ENCODE measurements at regions not wholly inside any gene's neighbourhood (a gene's known extent, or its start where the extent isn't known, plus 50 kb on each side); places are given as distances from the start of the nearest gene placed in this dataset.

DNA sequence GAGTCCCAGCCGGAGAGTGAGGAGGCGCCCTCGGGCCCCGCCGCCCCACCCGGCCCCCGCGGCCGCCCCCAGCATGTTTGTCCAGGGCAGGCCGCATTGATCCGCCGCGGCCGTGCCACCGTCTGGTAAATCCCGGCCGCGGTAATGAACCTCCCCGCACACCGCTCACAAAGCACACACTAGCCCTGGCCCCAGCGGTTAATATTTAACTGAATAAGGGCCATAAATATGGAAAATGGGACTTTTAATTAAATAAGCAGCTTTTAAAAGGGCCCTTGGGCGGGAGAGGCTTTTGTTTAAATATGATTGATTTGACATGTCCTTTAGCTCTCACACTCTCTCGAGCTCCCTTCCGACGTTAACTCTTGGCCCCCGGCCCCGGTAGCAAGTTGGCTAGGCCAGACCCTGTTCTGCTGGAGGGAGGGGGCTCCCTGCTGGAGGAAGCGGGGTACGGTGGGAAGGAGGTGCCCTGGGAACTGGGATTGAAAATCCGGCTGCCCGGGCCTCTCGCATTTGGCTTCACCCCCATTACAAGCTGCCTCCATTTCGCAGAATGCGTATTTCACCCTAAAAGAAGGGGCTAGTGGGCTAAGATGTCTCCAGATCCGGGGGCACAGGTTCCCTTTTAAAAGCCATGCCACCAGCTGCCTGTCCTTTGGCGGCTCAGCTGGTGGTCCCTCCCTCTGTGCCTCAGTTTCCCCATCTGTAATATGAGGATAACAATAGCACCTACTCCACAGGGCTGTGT lies 199.8 kb downstream of the RBM19 start:
- Mint-ChIP-seq H3K9me3 (peaks cover 0 to 2% (median 0%) of the 10 kb centered on the region in 5 donors), H3K36me3 (no peaks in the 10 kb centered on the region), H3K27me3 (peaks cover 13 to 24% of the 10 kb centered on the region in 2 donors), H3K4me1 (no peaks in the 10 kb centered on the region), H3K27ac (no peak overlapping the region), H3K4me3 (no peak overlapping the region)
- H3K27me3 ChIP-seq (ENCODE audit: insufficient read depth, low read length, poor library complexity, severe bottlenecking), result no peaks in the 10 kb centered on the region
- H3K4me3 ChIP-seq (ENCODE audit: low read length), result no peak overlapping the region
- H3K4me1 ChIP-seq (ENCODE audit: insufficient read depth, low read length), result no peaks in the 10 kb centered on the region
- H3K36me3 ChIP-seq (ENCODE audit: insufficient read depth, low read length), result no peaks in the 10 kb centered on the region
- no peaks in the 10 kb centered on the region for H3K9me3 ChIP-seq (ENCODE audit: low read length)
- no peak overlapping the region for H3K27ac ChIP-seq (ENCODE audit: low read depth, low read length)
- POLR2A ChIA-PET, result no interaction called here
- no peak for DNase-seq
- CTCF ChIA-PET, result no interaction called here

DNA sequence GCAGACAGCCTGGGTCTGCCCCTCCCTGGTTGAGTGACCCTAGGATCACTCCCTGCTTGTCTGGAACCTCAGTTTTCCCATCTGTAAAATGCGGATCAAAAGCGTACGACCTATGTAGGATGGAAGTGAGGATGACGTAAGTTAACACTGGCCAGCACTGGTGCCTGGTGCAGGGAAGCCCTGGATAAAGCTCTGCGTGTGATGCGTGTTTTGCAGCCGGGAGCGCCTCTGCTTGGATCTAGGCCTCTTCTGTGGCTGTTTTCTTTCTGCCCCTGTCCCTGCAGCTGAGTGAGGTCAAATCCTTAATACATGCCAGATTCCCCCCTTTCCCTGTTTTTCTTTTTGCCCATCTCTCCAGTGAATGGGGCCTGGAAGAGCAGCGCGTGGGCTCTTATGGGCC lies 201.5 kb downstream of the RBM19 start:
- Mint-ChIP-seq H3K27me3 (peaks cover 13 to 30% of the 10 kb centered on the region in 2 donors), H3K4me3 (no peak overlapping the region), H3K36me3 (no peaks in the 10 kb centered on the region), H3K27ac (no peak overlapping the region), H3K9me3 (peaks cover 0 to 2% (median 0%) of the 10 kb centered on the region in 5 donors), H3K4me1 (no peaks in the 10 kb centered on the region)
- Histone ChIP-seq H3K27ac (ENCODE audit: low read depth, low read length) (no peak overlapping the region), H3K27me3 (ENCODE audit: insufficient read depth, low read length, poor library complexity, severe bottlenecking) (no peaks in the 10 kb centered on the region), H3K36me3 (ENCODE audit: insufficient read depth, low read length) (no peaks in the 10 kb centered on the region), H3K4me1 (ENCODE audit: insufficient read depth, low read length) (no peaks in the 10 kb centered on the region), H3K4me3 (ENCODE audit: low read length) (no peak overlapping the region), H3K9me3 (ENCODE audit: low read length) (no peaks in the 10 kb centered on the region)
- CTCF ChIA-PET, result no interaction called here
- POLR2A ChIA-PET, result no interaction called here
- no peak for DNase-seq

DNA sequence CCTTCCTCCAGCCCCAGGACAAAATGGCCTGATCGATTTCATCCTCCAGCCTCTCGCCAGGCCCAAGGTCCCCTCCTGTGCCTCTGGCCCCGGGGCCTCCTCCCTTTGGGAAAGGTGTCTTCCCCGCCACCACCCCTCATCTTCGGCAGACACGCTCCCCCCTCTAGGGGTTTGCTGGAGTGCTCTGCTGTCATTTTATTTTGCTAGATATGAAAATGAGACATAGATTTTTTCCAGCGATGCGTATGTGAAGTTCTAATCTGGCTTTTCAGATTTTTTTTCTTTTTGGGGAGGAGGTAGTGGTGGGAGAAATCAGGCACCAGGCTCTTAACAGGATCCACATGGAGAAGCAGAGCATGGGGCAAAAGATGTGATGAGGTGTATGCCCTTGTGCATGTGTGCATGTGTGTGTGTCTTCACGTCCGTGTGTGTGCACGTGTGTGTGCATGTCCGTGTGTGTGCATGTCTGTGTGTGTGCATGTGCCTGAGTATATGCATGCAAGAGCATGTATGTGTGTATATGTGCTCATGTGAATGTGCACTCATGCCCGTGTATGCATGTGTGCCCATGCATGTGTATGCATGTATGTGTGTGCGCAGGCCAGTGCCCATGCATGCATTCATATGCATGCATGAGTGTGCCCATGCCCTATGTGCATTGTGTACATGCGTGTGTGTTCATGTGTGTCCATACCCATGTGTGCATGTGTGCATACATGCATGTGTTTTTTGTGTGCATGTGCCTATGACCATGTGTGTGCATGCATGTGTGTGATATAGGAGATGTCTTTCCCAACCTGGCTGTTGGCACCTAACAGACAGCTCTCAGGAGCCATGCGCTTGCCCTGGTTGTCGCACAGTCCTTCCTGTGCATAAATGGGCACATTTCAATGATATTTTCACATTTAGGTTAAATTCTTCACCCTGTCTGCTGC lies 203.0 kb downstream of the RBM19 start:
- Histone ChIP-seq H3K9me3 (ENCODE audit: low read length) (no peaks in the 10 kb centered on the region), H3K36me3 (ENCODE audit: insufficient read depth, low read length) (no peaks in the 10 kb centered on the region), H3K27me3 (ENCODE audit: insufficient read depth, low read length, poor library complexity, severe bottlenecking) (no peaks in the 10 kb centered on the region), H3K4me1 (ENCODE audit: insufficient read depth, low read length) (no peaks in the 10 kb centered on the region), H3K27ac (ENCODE audit: low read depth, low read length) (no peak overlapping the region), H3K4me3 (ENCODE audit: low read length) (no peak overlapping the region)
- Mint-ChIP-seq H3K4me1 (no peaks in the 10 kb centered on the region), H3K9me3 (peaks cover 0 to 2% (median 0%) of the 10 kb centered on the region in 5 donors), H3K27ac (no peak overlapping the region), H3K27me3 (peaks cover 10 to 29% of the 10 kb centered on the region in 2 donors), H3K4me3 (no peak overlapping the region), H3K36me3 (no peaks in the 10 kb centered on the region)
- DNase-seq, result no peak
- CTCF ChIA-PET, result no interaction called here
- POLR2A ChIA-PET, result no interaction called here

DNA sequence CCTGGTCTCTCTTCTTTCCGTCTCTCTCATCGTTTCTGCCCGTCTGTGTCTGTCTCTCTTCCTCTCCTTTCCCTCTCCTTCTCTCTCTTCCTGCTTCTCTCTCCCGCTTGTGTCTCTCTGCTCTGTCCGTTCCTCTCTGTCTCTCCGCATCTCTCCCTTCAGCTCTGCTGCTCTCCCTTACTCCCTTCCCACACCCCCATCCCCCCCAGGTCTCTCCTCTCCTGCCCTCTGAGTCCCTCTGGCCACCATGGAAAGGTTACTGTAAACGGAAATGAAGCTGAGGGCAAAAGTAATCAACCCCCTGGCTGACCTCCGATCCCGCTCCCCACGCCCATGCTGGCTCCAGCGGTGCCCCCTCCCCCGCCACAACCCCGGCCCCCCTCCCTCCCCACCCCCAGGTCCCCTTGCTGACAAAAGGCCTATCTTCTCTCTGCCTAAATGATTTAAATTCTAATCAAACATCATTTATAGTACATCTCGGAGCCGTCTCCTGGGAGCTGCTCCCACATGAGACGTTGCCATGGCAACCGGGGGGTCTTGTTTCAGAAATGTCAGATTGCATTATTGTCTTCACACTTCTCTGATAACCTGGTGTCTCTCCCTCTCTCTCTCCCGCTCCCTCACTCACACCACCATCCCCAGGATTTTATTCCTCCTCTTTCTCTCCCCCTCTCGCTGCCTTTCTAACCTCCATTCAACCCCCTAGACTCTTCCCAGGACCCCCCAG lies 203.8 kb downstream of the RBM19 start:
- CTCF ChIA-PET, result no interaction called here
- POLR2A ChIA-PET, result no interaction called here
- no peak overlapping the region for H3K4me3 Mint-ChIP-seq

DNA sequence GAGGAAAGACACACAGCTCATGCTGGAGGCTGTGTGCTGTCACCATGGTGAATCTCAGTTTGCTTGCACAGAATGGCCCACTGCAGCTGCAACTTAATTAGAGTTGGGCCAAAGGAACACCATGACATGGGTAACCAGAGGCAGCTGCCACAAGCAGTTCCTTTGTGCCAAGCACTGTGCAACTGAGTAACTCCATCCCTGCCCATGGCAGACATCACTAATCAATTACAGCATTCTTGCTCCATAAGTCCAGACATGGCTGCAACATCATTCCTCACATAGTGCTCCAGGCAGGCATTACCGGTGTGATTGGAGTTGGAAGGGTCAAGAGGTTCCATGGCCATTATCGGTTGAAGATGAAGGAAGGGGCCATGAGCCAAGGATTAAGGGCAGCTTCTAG lies 207.0 kb downstream of the RBM19 start:
- Histone ChIP-seq H3K4me1 (ENCODE audit: insufficient read depth, low read length) (no peaks in the 10 kb centered on the region), H3K4me3 (ENCODE audit: low read length) (no peak overlapping the region), H3K36me3 (ENCODE audit: insufficient read depth, low read length) (no peaks in the 10 kb centered on the region), H3K27ac (ENCODE audit: low read depth, low read length) (no peak overlapping the region), H3K27me3 (ENCODE audit: insufficient read depth, low read length, poor library complexity, severe bottlenecking) (no peaks in the 10 kb centered on the region), H3K9me3 (ENCODE audit: low read length) (no peaks in the 10 kb centered on the region)
- Mint-ChIP-seq H3K9me3 (peaks cover 0 to 6% (median 0%) of the 10 kb centered on the region in 5 donors), H3K4me3 (no peak overlapping the region), H3K4me1 (no peaks in the 10 kb centered on the region), H3K27me3 (peaks cover 14 to 42% of the 10 kb centered on the region in 2 donors), H3K27ac (no peak overlapping the region), H3K36me3 (no peaks in the 10 kb centered on the region)
- ChIA-PET CTCF (no interaction called here), POLR2A (no interaction called here)
- DNase-seq, result no peak

More for the DNA sequence above, 203.8 kb downstream of the RBM19 start:
- H3K36me3 Mint-ChIP-seq, result no peaks in the 10 kb centered on the region
- DNase-seq, result no peak
- H3K4me1 ChIP-seq (ENCODE audit: insufficient read depth, low read length), result no peaks in the 10 kb centered on the region
- no peaks in the 10 kb centered on the region for H3K9me3 ChIP-seq (ENCODE audit: low read length)
- no peak overlapping the region for H3K4me3 ChIP-seq (ENCODE audit: low read length)
- no peaks in the 10 kb centered on the region for H3K4me1 Mint-ChIP-seq
- H3K36me3 ChIP-seq (ENCODE audit: insufficient read depth, low read length), result no peaks in the 10 kb centered on the region
- H3K27ac Mint-ChIP-seq, result no peak overlapping the region
- peaks cover 0 to 1% (median 0%) of the 10 kb centered on the region in 5 donors for H3K9me3 Mint-ChIP-seq
- no peak overlapping the region for H3K27ac ChIP-seq (ENCODE audit: low read depth, low read length)
- H3K27me3 Mint-ChIP-seq, result peaks cover 13 to 33% of the 10 kb centered on the region in 2 donors
- H3K27me3 ChIP-seq (ENCODE audit: insufficient read depth, low read length, poor library complexity, severe bottlenecking), result no peaks in the 10 kb centered on the region

DNA sequence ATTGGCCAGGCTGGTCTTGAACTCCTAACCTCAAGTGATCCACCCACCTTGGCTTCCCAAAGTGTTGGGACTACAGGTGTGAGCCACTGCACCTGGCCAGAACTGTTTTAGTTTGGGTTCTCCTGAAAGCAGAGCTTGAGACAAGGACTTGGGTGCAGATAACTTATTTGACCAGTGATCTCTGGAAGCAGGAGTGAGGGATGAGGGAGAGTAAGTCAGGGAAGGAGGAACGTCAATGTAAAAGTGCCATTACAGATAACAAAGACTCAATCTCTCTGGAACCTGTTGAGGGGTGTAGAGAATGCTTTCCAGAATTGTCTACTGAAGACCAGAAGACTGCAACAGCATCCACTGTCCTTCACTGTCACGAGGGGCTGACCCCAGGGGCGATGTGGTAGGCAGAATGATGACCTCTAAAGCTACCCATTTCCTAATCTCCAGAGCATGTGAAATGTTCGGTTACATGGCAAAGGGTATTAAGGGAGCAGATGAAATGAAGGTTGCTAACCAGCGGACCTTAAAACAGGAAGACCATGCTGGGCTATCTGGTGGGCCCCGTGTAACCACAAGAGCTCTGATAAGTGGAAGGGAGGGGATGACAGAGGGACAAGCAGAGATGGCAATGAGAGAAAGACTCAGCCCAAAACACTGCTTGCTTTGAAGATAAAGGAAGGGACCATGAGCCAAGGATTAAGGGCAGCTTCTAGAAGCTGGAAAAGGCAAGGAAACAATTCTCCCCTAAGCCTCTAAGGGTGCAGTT lies 207.8 kb downstream of the RBM19 start:
- Histone ChIP-seq H3K9me3 (ENCODE audit: low read length) (no peaks in the 10 kb centered on the region), H3K27ac (ENCODE audit: low read depth, low read length) (no peak overlapping the region), H3K27me3 (ENCODE audit: insufficient read depth, low read length, poor library complexity, severe bottlenecking) (no peaks in the 10 kb centered on the region), H3K4me3 (ENCODE audit: low read length) (no peak overlapping the region), H3K36me3 (ENCODE audit: insufficient read depth, low read length) (no peaks in the 10 kb centered on the region), H3K4me1 (ENCODE audit: insufficient read depth, low read length) (no peaks in the 10 kb centered on the region)
- H3K27ac Mint-ChIP-seq, result no peak overlapping the region
- CTCF ChIA-PET, result no interaction called here
- no peak for DNase-seq
- no peak overlapping the region for H3K4me3 Mint-ChIP-seq
- H3K27me3 Mint-ChIP-seq, result peaks cover 18 to 44% of the 10 kb centered on the region in 2 donors
- H3K4me1 Mint-ChIP-seq, result no peaks in the 10 kb centered on the region
- peaks cover 0 to 6% (median 0%) of the 10 kb centered on the region in 5 donors for H3K9me3 Mint-ChIP-seq
- H3K36me3 Mint-ChIP-seq, result no peaks in the 10 kb centered on the region
- POLR2A ChIA-PET, result no interaction called here

DNA sequence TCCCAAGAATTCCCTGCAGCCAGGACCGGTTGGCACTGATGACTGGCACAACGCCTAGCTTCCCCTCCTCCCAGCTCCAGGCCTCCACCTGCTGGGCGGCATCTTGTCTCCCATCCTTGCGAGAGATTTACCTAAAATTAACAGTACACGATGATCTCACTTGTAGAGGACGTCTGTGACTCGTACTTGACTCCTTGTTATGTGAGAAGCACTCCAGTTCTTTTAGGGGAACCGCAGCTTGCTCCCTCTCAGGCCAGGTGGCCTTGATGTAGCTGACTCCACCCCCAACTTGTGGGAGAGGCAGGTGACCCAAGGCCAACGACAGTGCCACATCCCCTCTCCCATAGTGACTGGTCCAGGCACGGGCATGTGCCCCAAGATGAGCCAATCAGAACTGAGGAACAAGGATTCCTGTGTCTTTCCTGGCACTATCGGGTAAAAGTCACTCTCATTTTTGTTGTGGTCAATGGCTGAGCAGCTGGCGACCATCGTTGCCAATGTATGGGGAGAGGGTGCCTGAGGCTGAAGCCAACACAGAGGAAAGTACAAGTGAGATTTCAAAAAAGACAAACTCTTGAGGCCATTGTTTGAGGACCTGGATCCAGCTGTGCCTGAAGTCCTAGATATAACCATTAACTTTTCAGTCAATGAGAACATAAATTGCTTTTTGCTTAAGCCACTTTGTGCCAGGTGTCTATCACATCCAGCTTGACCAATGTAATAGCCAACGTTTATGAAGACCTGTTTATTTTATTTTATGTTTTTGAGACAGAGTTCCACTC lies 208.7 kb downstream of the RBM19 start:
- Histone ChIP-seq H3K27ac (ENCODE audit: low read depth, low read length) (no peak overlapping the region), H3K4me3 (ENCODE audit: low read length) (no peak overlapping the region), H3K27me3 (ENCODE audit: insufficient read depth, low read length, poor library complexity, severe bottlenecking) (no peaks in the 10 kb centered on the region), H3K4me1 (ENCODE audit: insufficient read depth, low read length) (no peaks in the 10 kb centered on the region), H3K9me3 (ENCODE audit: low read length) (no peaks in the 10 kb centered on the region), H3K36me3 (ENCODE audit: insufficient read depth, low read length) (no peaks in the 10 kb centered on the region)
- Mint-ChIP-seq H3K27ac (no peak overlapping the region), H3K4me3 (no peak overlapping the region), H3K9me3 (peaks cover 0 to 6% (median 0%) of the 10 kb centered on the region in 5 donors), H3K4me1 (no peaks in the 10 kb centered on the region), H3K27me3 (peaks cover 13 to 36% of the 10 kb centered on the region in 2 donors), H3K36me3 (peaks cover 0 to 1% (median 0%) of the 10 kb centered on the region in 3 donors)
- CTCF ChIA-PET, result no interaction called here
- no peak for DNase-seq
- POLR2A ChIA-PET, result no interaction called here

All from CD8-positive, alpha-beta memory T cell (primary cell).